ENCODE measurements at regions not wholly inside any gene's neighbourhood (a gene's known extent, or its start where the extent isn't known, plus 50 kb on each side); places are given as distances from the start of the nearest gene placed in this dataset.
"Not testable (repeated sequence)": the region's sequence is repeated elsewhere in the genome, so short reads cannot be mapped to it uniquely, and the experiment has no call there.

- DNase-seq: no peak
These were observed 119.3 kb upstream of the CLNK start for GRCh38 chr4:10803713-10804343.

- no peak for DNase-seq
These were observed 102.8 kb upstream of the CLNK start for GRCh38 chr4:10787365-10787764.

GRCh38 chr4:10784621-10785020 is 100.1 kb upstream of the CLNK start:
- DNase-seq: no peak

GRCh38 chr4:10783351-10783750 is 98.8 kb upstream of the CLNK start:
- no peak for DNase-seq

GRCh38 chr4:10781805-10782204 is 97.2 kb upstream of the CLNK start:
- no peak for DNase-seq

GRCh38 chr4:10780803-10781202 is 96.2 kb upstream of the CLNK start:
- not testable (repeated sequence) for DNase-seq

- not testable (repeated sequence) for DNase-seq
These were observed 90.6 kb upstream of the CLNK start for GRCh38 chr4:10775132-10775531.

GRCh38 chr4:10773656-10774055 is 89.1 kb upstream of the CLNK start:
- DNase-seq: no peak

GRCh38 chr4:10773010-10773409 is 88.4 kb upstream of the CLNK start:
- DNase-seq: no peak

- no peak for DNase-seq
These were observed 80.8 kb upstream of the CLNK start for GRCh38 chr4:10765386-10765785.

GRCh38 chr4:10762561-10762960 is 78.0 kb upstream of the CLNK start:
- DNase-seq: no peak

- DNase-seq: no peak
These were observed 77.3 kb upstream of the CLNK start for GRCh38 chr4:10761903-10762302.

- DNase-seq: no peak
These were observed 75.5 kb upstream of the CLNK start for GRCh38 chr4:10760086-10760485.

- DNase-seq: no peak
These were observed 74.3 kb upstream of the CLNK start for GRCh38 chr4:10758906-10759305.

- DNase-seq: no peak
These were observed 69.4 kb upstream of the CLNK start for GRCh38 chr4:10753856-10754402.

GRCh38 chr4:10753336-10753735 is 68.8 kb upstream of the CLNK start:
- no peak for DNase-seq

GRCh38 chr4:10750714-10751113 is 66.1 kb upstream of the CLNK start:
- DNase-seq: no peak

- DNase-seq: no peak
These were observed 62.6 kb upstream of the CLNK start for GRCh38 chr4:10747186-10747585.

- DNase-seq: no peak
These were observed 62.0 kb upstream of the CLNK start for GRCh38 chr4:10746371-10747171.

- no peak for DNase-seq
These were observed 58.8 kb upstream of the CLNK start for GRCh38 chr4:10743357-10743756.

- DNase-seq: no peak
These were observed 57.6 kb upstream of the CLNK start for GRCh38 chr4:10741961-10742699.

- no peak for DNase-seq
These were observed 56.5 kb upstream of the CLNK start for GRCh38 chr4:10740891-10741620.

- DNase-seq: no peak
These were observed 55.7 kb upstream of the CLNK start for GRCh38 chr4:10740251-10740650.

Measured in activated effector memory CD4-positive, alpha-beta T cell treated with anti-CD3 and anti-CD28 coated beads, Interleukin-2, amount 50 U/mL, for 16 hours (primary cell).